SW480 (cell line): ENCODE measurements at regions not wholly inside any gene's neighbourhood (a gene's known extent, or its start where the extent isn't known, plus 50 kb on each side); places are given as distances from the start of the nearest gene placed in this dataset.
"Not testable (repeated sequence)": the region's sequence is repeated elsewhere in the genome, so short reads cannot be mapped to it uniquely, and the experiment has no call there.

Source experiments
- DNase-seq: peaks from one replicate; pipeline ENCODE4 v3.0.0-alpha.2; 2016; ENCODE audit warnings: low spot score

GRCh38 chr10:114708084-114708483, 50.0 kb upstream of the ABLIM1 start:
- no peak for DNase-seq

GRCh38 chr10:114708717-114709335, 50.8 kb upstream of the ABLIM1 start:
- peak; percentile 42 for DNase-seq

- no peak for DNase-seq
Observed at GRCh38 chr10:114709984-114710383, 51.9 kb upstream of the ABLIM1 start.

- DNase-seq, result no peak
Observed at GRCh38 chr10:114711176-114711868, 53.2 kb upstream of the ABLIM1 start.

- no peak for DNase-seq
Observed at GRCh38 chr10:114711869-114712250, 53.8 kb upstream of the ABLIM1 start.

GRCh38 chr10:114713525-114714090, 55.5 kb upstream of the ABLIM1 start:
- no peak for DNase-seq

GRCh38 chr10:114714281-114714741, 56.2 kb upstream of the ABLIM1 start:
- peak; percentile 83 for DNase-seq

GRCh38 chr10:114715171-114715670, 57.1 kb upstream of the ABLIM1 start:
- DNase-seq, result no peak

GRCh38 chr10:114716811-114717404, 58.8 kb upstream of the ABLIM1 start:
- DNase-seq, result no peak

GRCh38 chr10:114717881-114718280, 59.8 kb upstream of the ABLIM1 start:
- not testable (repeated sequence) for DNase-seq

GRCh38 chr10:114718374-114718773, 60.3 kb upstream of the ABLIM1 start:
- no peak for DNase-seq

GRCh38 chr10:114719311-114719710, 61.2 kb upstream of the ABLIM1 start:
- DNase-seq, result no peak

- DNase-seq, result not testable (repeated sequence)
Observed at GRCh38 chr10:114720023-114720422, 61.9 kb upstream of the ABLIM1 start.

GRCh38 chr10:114720685-114721278, 62.7 kb upstream of the ABLIM1 start:
- no peak for DNase-seq

GRCh38 chr10:114722136-114722535, 64.1 kb upstream of the ABLIM1 start:
- DNase-seq, result not testable (repeated sequence)

GRCh38 chr10:114723361-114723760, 65.3 kb upstream of the ABLIM1 start:
- DNase-seq, result no peak

- DNase-seq, result no peak
Observed at GRCh38 chr10:114723991-114724715, 66.1 kb upstream of the ABLIM1 start.

- DNase-seq, result no peak
Observed at GRCh38 chr10:114724716-114725106, 66.6 kb upstream of the ABLIM1 start.

- DNase-seq, result no peak
Observed at GRCh38 chr10:114726820-114727271, 68.8 kb upstream of the ABLIM1 start.

- no peak for DNase-seq
Observed at GRCh38 chr10:114728325-114728724, 70.2 kb upstream of the ABLIM1 start.

GRCh38 chr10:114729103-114729659, 71.1 kb upstream of the ABLIM1 start:
- DNase-seq, result no peak
